GM19452 (cell line): ENCODE measurements at regions not wholly inside any gene's neighbourhood (a gene's known extent, or its start where the extent isn't known, plus 50 kb on each side); places are given as distances from the start of the nearest gene placed in this dataset.
"Not testable (repeated sequence)": the region's sequence is repeated elsewhere in the genome, so short reads cannot be mapped to it uniquely, and the experiment has no call there.

Experiments
- ATAC-seq: cut with Tn5 transposase; IDR thresholded peaks from one replicate; pipeline ENCODE4 v1.9.1; 2021; ENCODE audit not compliant: unreplicated experiment

GRCh38 chr1:38614861-38615260 is 244.7 kb downstream of the RRAGC start:
- ATAC-seq: no peak

GRCh38 chr1:38613996-38614395 is 245.6 kb downstream of the RRAGC start:
- no peak for ATAC-seq

GRCh38 chr1:38612951-38613350 is 246.6 kb downstream of the RRAGC start:
- ATAC-seq: no peak

GRCh38 chr1:38611664-38612211 is 247.8 kb downstream of the RRAGC start:
- no peak for ATAC-seq

GRCh38 chr1:38609166-38610025 is 250.2 kb downstream of the RRAGC start:
- no peak for ATAC-seq

- no peak for ATAC-seq
These were observed 251.2 kb downstream of the RRAGC start for GRCh38 chr1:38608202-38608864.

GRCh38 chr1:38607526-38607925 is 252.0 kb downstream of the RRAGC start:
- ATAC-seq: no peak

GRCh38 chr1:38605063-38605462 is 254.5 kb downstream of the RRAGC start:
- ATAC-seq: no peak

GRCh38 chr1:38603907-38604306 is 255.7 kb downstream of the RRAGC start:
- ATAC-seq: no peak

GRCh38 chr1:38600905-38601304 is 258.7 kb downstream of the RRAGC start:
- no peak for ATAC-seq

GRCh38 chr1:38600286-38600685 is 259.3 kb downstream of the RRAGC start:
- no peak for ATAC-seq

- ATAC-seq: no peak
These were observed 261.5 kb downstream of the RRAGC start for GRCh38 chr1:38598118-38598517.

- no peak for ATAC-seq
These were observed 270.5 kb downstream of the RRAGC start for GRCh38 chr1:38589036-38589435.

GRCh38 chr1:38587766-38588165 is 271.8 kb downstream of the RRAGC start:
- no peak for ATAC-seq

- no peak for ATAC-seq
These were observed 272.5 kb downstream of the RRAGC start for GRCh38 chr1:38586993-38587646.

- ATAC-seq: no peak
These were observed 273.6 kb downstream of the RRAGC start for GRCh38 chr1:38585971-38586370.

GRCh38 chr1:38585460-38585859 is 274.1 kb downstream of the RRAGC start:
- no peak for ATAC-seq

- no peak for ATAC-seq
These were observed 274.9 kb downstream of the RRAGC start for GRCh38 chr1:38584448-38585355.

GRCh38 chr1:38583287-38583686 is 276.3 kb downstream of the RRAGC start:
- not testable (repeated sequence) for ATAC-seq

GRCh38 chr1:38581396-38581795 is 278.2 kb downstream of the RRAGC start:
- ATAC-seq: no peak

GRCh38 chr1:38580594-38580993 is 279.0 kb downstream of the RRAGC start:
- ATAC-seq: no peak
